Erythroblast (primary cell): ENCODE measurements at regions not wholly inside any gene's neighbourhood (a gene's known extent, or its start where the extent isn't known, plus 50 kb on each side); places are given as distances from the start of the nearest gene placed in this dataset.
"Not testable (repeated sequence)": the region's sequence is repeated elsewhere in the genome, so short reads cannot be mapped to it uniquely, and the experiment has no call there.

Experiments used
- DNase-seq, 2 experiments: peaks; one replicate each; lab custom pipeline; 2025; lab: John Stamatoyannopoulos, UW
- GATA1 ChIP-seq: IDR thresholded peaks from 2 replicates; pipeline ENCODE4 v1.6.1; 2011; ENCODE audit warnings: low read depth, mild to moderate bottlenecking, control low read depth, low read length, moderate library complexity
- POLR2A ChIP-seq: IDR thresholded peaks from 2 replicates; pipeline ENCODE4 v1.6.1; 2011; ENCODE audit warnings: mild to moderate bottlenecking, low read length

DNA sequence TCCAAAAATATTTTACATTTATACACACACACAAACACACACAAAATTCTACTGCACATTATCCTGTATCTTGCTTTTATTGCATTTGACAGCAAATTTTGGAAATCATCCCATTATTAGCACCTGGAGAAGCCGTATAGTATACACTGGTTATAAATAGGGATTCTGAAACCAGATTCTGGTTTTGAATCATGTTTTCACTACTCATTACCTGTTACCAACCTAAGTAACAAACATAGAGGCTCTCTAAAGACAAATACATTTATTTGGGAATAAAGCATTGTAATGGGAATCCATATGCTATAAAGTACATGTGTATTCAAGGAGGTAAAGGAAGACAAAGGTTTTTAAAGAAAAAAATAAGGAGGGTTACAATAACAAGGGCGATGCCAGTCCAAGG lies 106.8 kb downstream of the OR2B2 start:
- DNase-seq, result no peak
- TF ChIP-seq GATA1 (no peak), POLR2A (no peak)

DNA sequence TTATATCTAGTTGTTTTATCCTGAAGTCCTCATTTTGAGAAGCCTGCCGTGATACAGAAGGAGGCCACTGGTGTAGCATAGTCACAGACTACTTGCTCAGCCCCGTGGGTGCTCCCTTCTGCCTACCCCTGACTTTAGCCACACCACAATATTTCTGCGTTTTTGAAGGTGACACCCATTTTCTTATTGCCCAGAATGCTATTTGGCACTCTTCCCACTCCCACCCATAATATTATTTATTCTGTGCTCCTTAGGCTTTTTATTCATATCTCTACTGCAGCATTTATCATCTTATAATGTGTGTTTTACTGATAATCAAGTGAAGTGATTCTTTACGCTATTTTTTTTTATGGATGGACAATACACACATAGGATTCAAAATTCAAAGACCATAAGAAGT lies 107.3 kb downstream of the OR2B2 start:
- DNase-seq, result peak in 1 of 2 experiments; percentile 60
- no peak for TF ChIP-seq GATA1
- no peak for TF ChIP-seq POLR2A

DNA sequence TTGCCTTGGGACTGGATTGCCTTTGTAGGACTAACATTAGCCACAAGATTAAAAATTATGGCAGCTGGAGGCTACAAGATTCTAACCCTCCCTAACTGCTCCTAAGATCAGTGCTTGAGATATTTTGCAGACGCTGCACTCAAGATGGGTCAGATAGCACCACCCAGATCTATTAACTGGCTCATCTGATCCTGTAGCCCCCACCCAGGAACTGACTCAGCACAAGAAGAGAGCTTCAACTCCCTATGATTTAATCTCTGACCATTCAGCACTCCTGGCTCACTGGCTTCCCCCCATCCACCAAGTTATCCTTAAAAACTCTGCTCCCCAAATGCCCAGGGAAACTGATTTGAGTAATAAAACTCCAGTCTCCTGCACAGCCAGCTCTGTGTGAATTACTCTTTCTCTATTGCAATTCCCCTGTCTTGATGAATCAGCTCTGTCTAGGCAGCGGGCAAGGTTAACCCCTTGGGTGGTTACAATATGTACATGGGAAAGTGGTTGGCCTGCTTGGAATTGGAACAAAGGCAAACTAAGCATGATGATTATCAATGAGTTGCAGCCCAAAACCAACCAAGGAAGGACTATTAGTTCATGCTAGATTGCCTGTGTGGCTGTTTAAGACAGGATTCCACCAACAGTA lies 111.3 kb downstream of the OR2B2 start:
- TF ChIP-seq GATA1 (no peak), POLR2A (no peak)
- DNase-seq, result peak in 1 of 2 experiments; percentile 78

DNA sequence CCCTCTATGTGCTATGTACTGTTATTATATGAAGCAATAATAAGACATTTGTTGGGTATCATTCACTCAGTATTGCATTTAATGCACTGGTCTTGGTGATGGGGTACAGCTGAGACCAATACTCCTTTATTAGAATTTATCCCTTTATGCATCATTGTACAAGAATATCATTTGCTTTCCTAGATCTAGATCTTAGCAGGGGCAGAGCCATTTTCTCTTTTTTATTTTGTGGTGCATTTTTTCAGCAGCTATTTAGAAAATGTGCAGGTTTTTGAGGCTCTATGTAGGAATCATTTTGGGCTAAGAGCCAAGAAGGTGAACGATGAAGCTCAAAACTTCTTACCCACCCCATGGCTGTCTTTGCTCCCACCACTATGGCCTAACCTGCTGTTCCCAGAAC lies 114.2 kb downstream of the OR2B2 start:
- DNase-seq, result no peak
- TF ChIP-seq GATA1 (no peak), POLR2A (no peak)

DNA sequence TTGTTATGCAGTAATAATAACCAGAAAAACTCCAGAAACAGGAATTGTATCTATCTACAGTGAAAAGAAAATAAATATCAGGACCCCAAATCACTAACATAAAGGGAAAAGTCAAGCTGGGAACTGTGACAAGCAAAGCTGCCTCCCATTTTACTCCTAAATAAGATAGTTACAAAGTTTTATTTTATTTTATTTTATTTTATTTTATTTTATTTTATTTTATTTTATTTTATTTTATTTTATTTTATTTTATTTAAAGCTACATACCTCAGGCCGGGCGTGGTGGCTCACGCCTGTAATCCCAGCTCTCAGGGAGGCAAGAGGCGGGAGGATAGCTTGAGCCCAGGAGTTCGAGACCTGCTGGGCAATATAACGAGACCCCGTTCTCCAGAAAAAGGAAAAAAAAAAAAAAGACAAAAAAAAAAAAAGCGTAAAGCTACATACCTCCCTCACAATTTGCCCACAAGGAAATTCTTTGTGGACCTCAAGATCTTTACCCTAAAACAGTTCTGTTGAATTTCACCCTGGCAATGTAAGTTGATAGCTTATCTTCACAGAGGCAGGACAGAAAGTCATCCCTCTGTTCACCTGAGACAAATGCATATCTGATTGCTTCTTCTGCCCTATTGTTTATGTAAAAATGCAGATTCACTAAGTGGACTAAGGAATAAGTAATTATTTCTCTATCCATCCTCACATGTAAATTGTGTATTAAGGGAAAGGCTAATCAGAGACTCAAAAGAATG lies 115.3 kb downstream of the OR2B2 start:
- peak in 1 of 2 experiments; percentile 70 for DNase-seq

DNA sequence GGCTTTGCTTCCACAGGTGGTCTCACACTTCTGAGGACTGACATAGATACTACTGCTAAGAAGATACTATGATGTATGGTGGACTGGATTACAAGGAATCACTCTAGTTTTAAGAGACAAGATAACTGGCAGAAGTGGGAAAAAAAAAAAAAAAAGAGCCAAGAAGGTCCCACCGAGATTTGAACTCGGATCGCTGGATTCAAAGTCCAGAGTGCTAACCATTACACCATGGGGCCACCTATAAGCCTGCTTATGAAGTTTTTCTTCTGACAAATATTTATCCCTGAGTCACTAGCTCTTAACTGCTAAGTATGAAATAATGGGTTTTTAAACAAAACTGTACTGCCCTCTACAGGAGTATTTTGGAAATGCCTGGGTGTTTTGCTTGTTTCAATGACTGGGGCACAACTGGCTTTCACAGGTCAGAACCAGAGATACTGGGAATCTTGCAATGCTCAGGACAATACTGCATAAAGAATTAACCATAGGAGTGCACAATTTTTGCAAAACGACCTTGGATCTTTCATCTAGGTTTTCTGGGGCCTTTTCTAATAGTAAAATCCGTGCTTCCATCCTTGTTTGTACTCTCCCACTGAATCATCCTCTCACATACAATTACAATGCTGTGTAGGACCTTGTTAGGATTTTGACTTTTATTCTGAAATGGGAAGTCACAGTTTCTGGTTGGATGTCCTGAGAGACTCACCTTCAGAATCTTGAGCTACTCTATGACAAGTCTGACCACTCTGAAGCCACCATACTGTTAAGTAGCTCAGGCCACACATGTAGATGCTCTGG lies 116.3 kb downstream of the OR2B2 start:
- peak; percentile 90 to 95 for DNase-seq
- TF ChIP-seq POLR2A (no peak), GATA1 (no peak)

DNA sequence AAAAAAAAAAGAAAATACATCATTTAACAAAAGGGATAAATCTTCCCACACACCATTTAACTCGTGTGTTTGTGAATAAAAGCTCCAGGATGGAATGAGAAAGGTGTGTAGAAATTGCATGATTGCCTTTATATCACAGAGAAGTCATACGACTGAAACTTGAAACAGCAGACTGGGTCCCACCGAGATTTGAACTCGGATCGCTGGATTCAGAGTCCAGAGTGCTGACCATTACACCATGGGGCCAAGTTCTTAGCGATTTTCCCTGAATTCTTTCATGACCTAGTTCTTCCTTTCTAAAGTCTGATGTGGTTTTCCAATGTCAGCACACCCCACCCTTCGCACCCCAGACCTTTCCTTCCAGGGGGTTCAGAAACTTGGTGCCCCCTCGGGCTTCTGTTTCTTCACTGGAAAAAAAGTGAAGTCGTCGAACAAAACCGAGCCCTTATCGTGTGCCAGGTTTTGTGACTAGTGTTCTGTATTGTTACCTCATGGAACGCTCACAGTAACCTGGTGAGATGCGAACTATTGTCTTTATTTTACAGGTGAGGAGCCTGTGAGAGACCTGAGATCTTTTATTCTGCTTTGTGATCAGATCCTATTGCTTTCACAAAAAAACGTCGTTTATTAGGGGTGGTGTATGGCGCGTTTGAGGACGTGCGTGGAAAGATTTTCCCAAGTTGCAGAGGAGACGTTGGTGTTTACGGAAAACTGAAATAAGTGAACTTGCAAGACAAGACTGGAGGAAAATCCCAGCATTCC lies 120.8 kb downstream of the OR2B2 start:
- TF ChIP-seq POLR2A (no peak), GATA1 (no peak)
- DNase-seq, result peak; percentile 78 to 87

DNA sequence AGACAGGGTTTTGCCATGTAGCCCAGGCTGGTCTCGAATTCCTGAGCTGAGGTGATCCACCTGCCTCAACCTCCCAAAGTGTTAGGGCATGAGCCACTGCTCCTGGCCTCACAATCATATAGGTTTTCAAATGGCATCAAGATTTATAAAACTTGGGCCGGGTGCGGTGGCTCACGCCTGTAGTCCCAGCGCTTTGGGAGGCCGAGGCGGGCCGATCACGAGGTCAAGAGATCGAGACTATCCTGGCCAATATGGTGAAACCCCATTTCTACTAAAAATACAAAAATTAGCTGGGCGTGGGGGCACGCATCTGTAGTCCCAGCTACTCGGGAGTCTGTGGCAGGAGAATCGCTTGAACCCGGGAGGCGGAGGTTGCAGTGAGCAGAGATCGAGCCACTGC lies 123.8 kb downstream of the OR2B2 start:
- not testable (repeated sequence) for DNase-seq

DNA sequence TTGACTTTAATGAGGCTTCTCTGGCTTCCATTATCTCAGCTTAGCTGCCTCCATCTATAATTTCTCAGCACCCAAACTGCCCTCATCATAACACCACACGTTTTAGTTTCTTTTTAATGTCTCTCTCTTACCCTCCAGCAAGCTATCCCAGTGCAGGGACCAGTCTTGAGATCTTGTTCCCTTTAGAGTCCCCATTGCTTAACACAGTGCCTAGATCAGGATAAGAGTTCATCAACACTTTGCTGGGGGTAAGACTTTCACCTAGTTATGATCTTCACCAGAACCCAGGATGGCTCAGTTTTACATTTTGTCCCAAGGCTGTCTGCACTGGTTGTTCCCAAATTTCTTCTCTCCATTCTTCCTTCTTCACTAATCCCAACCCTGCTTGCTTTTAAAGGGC lies 126.1 kb downstream of the OR2B2 start:
- TF ChIP-seq POLR2A (no peak), GATA1 (no peak)

DNA sequence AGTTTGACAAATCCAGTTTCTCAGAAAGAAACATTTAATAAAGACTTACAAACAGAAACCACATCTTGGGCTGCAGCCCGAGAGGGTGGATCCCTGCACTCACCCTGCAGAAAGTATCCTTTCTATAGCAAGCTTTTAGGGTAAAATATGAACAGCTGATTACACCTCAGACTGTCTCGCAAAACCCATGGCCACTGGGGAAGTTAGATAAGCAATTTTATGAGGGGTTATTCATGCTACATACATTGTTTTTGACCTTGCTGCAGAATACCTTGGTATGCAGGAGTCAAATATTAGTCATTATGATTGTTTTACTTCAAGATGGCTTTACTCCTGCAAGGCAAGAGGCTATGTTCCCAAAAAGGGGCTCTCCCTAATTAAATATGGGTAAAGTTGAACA lies 126.9 kb downstream of the OR2B2 start:
- no peak for DNase-seq
- TF ChIP-seq POLR2A, result no peak
- no peak for TF ChIP-seq GATA1

More for the DNA sequence above, 126.1 kb downstream of the OR2B2 start:
- DNase-seq, result no peak

DNA sequence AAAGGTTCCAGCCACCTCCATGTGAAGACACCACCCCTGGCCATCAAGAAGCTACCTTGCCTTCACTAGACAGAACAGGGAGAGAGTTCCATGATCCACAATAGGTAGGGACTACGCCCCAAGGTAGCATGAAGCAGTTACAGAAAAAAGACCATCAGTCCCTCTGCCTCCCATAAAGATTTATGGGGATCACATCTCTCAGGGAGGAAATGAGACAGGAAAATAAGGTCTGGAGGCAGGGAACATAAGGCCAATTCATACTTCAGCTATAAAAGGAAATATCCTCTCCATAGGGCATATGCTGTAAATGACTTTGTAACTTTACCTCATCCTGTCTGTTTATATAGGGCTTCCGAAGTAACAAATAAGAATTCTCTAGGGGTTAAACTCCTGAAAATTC lies 129.4 kb downstream of the OR2B2 start:
- TF ChIP-seq POLR2A (no peak), GATA1 (no peak)
- DNase-seq, result no peak

DNA sequence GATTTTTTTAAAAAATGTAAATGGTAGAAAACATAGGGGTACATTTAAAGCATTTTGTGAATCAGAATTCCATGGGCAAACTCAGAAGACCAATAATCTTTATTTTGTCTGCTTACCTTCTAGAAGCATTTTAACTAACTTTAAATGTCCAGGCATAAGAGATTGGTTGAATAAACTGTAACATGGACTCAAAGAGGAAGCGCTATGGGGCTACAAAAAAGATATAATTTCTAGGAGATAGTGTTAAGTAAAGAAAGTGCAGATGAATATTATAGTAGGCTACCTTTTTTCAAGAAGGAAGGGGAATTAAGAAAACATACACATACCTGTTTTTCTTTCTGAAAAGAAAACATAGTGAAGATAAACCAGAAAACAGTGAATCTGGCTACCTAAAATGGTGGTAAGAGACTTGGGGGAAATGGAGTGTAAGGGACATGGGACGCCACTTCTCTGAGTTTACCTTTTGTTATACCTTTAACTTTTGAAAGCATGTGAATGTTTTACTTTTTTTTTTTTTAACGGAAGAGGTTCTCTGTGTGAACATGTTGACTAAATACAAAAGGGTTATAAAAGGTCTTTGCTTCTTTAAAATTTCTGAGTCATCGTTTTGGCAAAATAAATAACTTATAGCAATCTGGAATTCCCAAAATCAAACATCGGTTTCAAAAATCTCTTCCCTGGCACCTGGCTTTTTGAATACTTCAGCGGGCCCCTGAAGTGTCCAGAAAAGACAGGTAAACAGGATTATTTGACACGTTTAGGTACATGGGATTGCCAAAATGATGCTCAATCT lies 133.4 kb downstream of the OR2B2 start:
- TF ChIP-seq POLR2A, result no peak
- no peak for TF ChIP-seq GATA1
- no peak for DNase-seq
